NCI-H524 treated with DMSO at 0.1 percent for 48 hours (cell line): ENCODE measurements at regions not wholly inside any gene's neighbourhood (a gene's known extent, or its start where the extent isn't known, plus 50 kb on each side); places are given as distances from the start of the nearest gene placed in this dataset.

Experiments used
- DNase-seq: peaks from one replicate; lab custom pipeline; 2025; lab: John Stamatoyannopoulos, UW

- DNase-seq, result no peak
These were observed 97.1 kb upstream of the SLC4A4 start for GRCh38 chr4:71241501-71242288.

DNA sequence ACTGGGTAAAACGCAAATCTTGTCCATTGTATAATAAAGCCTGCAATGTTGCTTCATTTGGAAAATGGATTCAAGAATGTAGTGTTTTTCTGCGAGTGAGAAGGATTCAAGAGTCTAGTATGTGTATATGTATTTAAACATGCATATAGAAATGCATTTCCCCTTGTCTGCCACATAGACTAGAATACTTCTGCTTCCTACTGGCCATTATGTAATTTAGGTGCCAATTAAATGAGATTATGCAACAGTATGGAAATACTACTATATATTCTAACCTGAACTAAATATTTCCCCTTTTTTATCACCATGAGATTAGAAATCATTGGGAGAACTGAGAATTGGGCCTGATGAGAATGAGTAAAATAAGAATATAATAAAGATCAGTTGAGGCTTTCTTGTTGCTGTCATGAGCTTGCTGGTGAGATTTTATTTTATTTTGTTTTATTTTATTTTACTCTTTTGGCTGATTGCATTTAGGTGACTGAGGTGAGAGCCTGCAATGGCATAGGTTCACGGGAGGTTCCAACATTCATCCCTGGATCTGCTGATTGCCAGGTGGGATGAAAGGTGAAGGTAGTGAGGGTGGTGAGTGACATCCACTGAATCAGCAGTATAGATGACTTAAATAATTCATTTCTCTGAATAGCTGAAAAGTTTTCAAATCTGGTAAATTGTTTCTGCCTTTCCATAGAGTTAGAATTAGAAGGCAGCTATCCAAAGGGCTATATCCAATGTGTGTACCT is 95.6 kb upstream of the SLC4A4 start:
- DNase-seq, result no peak

GRCh38 chr4:71247706-71248105 is 91.1 kb upstream of the SLC4A4 start:
- no peak for DNase-seq

DNA sequence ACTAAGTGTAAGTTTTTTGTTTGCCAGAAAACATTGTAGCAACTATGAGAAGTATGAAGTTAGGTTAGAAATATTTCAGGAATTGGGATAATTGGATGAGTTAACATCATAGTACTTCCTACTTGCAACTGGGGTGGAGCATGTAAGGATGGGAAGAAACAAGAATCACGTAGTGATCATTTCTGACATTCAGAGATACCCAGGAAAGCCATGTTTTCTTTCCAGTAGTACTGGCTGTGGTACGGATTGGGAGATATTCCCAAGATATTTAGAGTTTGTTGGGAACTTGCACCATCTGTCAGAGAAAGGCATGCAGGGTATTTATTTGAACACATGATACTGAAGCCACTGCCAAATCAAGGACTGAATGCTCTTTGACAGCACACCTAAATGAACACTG is 87.6 kb upstream of the SLC4A4 start:
- DNase-seq, result no peak

- no peak for DNase-seq
These were observed 85.3 kb upstream of the SLC4A4 start for GRCh38 chr4:71253545-71253944.

DNA sequence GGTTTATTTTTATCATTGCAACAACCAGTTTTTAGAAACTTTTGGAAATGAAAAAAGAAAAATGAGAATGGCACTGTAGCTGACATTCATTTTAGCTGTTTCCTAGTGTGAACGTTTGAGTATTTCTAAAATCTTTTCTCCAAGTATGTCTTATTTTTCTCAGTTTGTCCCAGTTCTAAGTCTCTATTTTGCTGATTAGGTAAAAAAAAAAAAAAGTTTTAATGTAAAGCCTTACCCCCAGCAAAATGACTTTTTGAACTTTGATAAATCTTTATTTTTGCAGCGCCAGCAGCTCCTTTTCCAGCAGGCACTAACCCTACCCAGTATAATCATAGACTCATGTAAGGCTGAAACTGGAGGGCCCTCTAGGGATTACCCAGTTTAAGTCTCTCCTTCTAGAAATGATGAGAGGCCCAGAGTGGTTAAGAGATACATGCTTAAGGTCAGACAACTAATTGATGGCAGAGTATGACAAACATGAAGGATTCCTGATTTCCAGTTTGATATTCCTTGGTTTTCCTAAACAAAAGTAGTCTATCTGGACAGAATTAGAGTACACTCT is 84.3 kb upstream of the SLC4A4 start:
- DNase-seq, result no peak

DNA sequence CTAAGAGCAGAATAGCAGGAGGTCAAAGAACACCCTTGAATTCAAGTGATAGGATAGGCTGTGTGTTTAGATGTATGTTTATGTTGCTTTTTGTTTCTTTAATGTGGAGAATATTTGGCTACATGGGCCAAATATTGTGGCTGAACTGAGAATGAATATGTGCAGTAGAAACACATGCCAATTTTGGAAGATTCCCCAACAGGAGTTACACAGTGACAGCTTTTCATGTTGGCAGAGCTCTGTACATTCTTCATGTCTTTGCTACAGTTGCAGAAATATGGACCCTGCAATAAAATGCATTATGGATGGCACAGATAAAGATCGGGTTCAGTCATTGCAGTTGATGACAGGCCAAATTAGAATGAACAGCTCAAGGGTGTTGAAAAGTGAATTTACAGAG is 82.8 kb upstream of the SLC4A4 start:
- DNase-seq, result no peak

- no peak for DNase-seq
These were observed 81.1 kb upstream of the SLC4A4 start for GRCh38 chr4:71257761-71258160.

- DNase-seq, result no peak
These were observed 80.5 kb upstream of the SLC4A4 start for GRCh38 chr4:71258323-71258722.

DNA sequence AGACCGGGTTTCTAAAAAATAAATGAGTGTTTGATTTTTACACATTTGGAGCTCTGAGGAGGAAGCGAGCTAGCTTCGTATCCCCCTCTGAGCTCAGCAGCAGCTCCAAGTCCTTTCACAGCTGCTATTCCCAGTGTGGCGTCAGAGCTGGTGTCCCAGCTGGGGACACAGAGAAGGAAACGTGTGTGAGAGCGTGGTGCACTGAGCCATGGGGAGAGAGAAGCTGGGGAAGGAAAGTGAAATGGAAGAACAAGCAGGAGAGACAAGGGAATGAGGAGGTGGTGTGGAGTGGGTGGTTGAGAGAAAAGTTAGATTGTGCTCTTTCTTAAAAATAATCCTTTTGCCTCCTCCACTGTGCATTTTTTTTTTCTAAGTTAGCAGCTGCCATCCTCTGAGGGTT is 79.5 kb upstream of the SLC4A4 start:
- DNase-seq, result no peak

DNA sequence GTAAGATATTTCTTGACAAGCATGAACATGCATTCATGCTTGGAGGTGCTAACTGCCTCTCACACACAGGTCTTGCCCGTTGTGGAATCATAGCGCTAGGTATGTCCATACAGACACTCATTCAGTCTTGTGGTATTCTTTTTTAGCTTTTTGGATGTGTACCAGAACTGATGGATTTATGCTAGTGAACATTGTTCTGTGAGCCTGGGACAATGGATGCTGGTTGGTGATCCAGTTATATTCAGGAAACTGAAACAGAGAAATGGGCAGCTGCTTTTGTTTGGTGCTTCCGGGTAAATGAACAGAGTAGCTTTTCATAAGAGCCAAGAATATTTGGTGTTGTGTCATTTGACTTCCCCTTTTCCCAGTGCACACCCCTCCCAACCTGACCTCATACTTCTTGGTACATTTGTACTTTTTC is 78.9 kb upstream of the SLC4A4 start:
- DNase-seq, result no peak

GRCh38 chr4:71260544-71260943 is 78.3 kb upstream of the SLC4A4 start:
- no peak for DNase-seq

- no peak for DNase-seq
These were observed 77.8 kb upstream of the SLC4A4 start for GRCh38 chr4:71261001-71261400.

DNA sequence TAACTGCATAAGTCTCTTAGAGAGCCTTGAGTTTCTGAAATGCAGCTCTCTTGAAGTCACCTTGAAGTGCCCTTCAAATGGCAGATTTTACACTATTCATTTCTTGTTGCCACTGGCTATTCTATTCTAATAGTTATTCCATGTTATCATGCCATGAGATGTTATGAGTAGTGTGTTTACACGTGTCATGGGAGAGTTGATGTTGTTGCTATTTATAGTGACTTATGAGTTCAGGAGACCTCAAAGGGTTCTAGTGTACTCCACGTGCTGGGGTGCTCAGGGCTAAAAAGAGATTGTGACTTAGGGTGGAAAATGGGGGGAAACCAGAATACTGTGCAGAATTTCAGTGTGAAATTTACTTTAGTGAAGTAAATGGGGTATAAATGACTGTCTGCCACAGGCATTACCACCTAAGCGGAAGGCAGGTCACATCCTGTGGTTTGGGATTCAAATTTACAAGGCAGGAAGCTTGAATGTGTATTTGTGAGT is 77.1 kb upstream of the SLC4A4 start:
- DNase-seq, result no peak

- no peak for DNase-seq
These were observed 76.7 kb upstream of the SLC4A4 start for GRCh38 chr4:71262161-71262560.

- DNase-seq, result no peak
These were observed 72.6 kb upstream of the SLC4A4 start for GRCh38 chr4:71266090-71266794.

- DNase-seq, result no peak
These were observed 71.6 kb upstream of the SLC4A4 start for GRCh38 chr4:71267244-71267643.

DNA sequence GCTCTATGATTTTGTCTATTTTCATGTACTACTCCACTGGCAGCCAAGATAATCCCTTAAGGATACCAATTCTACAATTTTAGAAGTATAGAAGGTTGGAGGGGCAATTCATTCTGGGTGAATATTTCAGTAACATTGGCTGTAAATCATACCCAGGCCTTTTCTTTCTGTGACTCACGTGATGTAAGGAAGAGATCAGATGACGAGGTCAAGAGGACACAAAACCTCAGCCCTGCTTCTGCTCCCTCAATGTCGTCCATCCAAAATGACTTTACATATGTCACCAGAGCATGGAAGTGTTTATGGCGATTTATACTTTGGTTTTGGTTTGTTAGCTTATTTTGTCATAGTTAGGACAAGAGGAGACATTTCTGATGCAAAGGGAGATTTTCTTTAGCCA is 70.7 kb upstream of the SLC4A4 start:
- no peak for DNase-seq

- no peak for DNase-seq
These were observed 69.6 kb upstream of the SLC4A4 start for GRCh38 chr4:71269233-71269632.

GRCh38 chr4:71270901-71271300 is 67.9 kb upstream of the SLC4A4 start:
- DNase-seq, result no peak

- no peak for DNase-seq
These were observed 65.8 kb upstream of the SLC4A4 start for GRCh38 chr4:71272976-71273375.

DNA sequence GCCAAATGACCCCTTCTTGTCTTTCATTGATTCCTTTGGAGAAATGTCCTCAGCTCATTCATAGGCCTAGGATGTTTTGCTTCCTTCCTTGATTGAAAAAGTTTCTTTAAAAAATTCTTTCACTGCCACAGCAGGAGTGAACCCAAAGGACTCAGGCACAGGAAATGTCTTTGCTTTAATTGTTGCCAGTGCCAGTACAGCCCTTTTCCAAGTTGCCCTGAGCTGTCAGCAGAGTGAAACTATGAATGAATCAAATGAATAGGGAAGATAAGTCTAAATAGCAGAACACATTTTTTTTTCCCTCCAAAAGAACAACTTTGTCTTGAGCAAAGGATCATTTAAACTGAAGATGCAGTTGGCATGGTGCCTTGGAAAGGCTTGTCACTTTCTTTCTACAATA is 63.8 kb upstream of the SLC4A4 start:
- DNase-seq, result no peak
